PC-3 (cell line): ENCODE measurements at regions not wholly inside any gene's neighbourhood (a gene's known extent, or its start where the extent isn't known, plus 50 kb on each side); places are given as distances from the start of the nearest gene placed in this dataset.

Source experiments
- CTCF ChIP-seq: fragments of 300-600 bp; sonication (generic); conservative IDR thresholded peaks from 2 replicates; pipeline ENCODE4 v1.5.1; 2017; ENCODE audit warnings: antibody characterized with exemption, low read depth, mild to moderate bottlenecking, low read length
- EZH2 ChIP-seq: fragments of 300-600 bp; sonication (generic); IDR thresholded peaks from one replicate; pipeline ENCODE4 v1.6.1; 2017; ENCODE audit warnings: antibody characterized with exemption, mild to moderate bottlenecking, low read length; ENCODE audit not compliant: unreplicated experiment
- EZH2phosphoT487 ChIP-seq: fragments of 300-600 bp; sonication (generic); IDR thresholded peaks from 2 replicates; pipeline ENCODE4 v1.6.1; 2018; ENCODE audit warnings: mild to moderate bottlenecking, antibody characterized with exemption, low read length, borderline replicate concordance

DNA sequence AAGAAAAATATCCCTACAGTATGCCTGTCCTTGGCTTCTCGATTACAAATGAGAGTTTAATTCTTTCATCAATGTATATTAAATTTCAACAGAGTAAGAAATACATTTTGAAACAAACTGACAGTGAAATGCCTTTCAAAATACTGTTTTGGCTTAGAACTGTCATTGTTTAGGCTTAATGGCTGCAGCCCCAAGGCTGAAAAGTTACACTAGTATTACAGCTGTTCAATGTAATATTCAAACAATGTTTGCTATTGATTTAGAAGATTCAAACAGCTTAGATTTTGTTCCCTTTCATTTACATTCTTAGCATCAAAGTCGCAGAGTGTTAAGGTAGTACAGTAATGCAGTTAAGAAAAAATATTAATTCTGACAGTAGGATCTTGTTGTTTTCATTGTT lies 882.9 kb upstream of the ADGRL2 start:
- TF ChIP-seq CTCF (no peak), EZH2 (no peak), EZH2phosphoT487 (no peak)
